OCI-LY3 (cell line): ENCODE measurements at regions not wholly inside any gene's neighbourhood (a gene's known extent, or its start where the extent isn't known, plus 50 kb on each side); places are given as distances from the start of the nearest gene placed in this dataset.

Experiments
- EZH2phosphoT487 ChIP-seq: fragments of 200-600 bp; shearing (Covaris generic); IDR thresholded peaks from 2 replicates; pipeline ENCODE4 v1.6.1; 2018; ENCODE audit warnings: antibody characterized with exemption, mixed run types, low read depth
- TF ChIP-seq, protein P1 (sequence below): fragments of 200-600, 300-600 bp; sonication (generic); IDR thresholded peaks from 2 replicates; pipeline ENCODE4 v1.5.1; 2014; ENCODE audit warnings: antibody characterized with exemption, low read length, low read depth

DNA sequence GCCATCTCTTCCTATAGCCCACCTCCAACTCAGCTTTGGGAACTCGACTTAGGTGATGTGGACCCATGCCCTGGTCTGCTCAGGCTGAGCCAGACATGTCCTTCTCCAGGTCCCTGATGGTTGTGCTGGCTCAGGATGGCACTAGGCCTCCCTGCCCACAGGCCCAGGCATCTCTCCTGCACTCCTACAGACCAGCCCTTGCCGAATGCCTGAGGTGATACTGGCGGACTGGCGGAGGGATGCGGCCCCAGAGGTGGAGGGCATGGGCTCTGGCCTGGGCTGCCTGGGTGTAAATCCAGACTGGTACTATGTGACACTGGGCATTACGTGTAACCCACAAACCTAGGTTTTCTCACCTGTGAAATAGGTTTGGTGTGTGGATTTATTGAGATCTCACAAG is 352.8 kb downstream of the SHANK2 start:
- TF ChIP-seq, protein P1, sequence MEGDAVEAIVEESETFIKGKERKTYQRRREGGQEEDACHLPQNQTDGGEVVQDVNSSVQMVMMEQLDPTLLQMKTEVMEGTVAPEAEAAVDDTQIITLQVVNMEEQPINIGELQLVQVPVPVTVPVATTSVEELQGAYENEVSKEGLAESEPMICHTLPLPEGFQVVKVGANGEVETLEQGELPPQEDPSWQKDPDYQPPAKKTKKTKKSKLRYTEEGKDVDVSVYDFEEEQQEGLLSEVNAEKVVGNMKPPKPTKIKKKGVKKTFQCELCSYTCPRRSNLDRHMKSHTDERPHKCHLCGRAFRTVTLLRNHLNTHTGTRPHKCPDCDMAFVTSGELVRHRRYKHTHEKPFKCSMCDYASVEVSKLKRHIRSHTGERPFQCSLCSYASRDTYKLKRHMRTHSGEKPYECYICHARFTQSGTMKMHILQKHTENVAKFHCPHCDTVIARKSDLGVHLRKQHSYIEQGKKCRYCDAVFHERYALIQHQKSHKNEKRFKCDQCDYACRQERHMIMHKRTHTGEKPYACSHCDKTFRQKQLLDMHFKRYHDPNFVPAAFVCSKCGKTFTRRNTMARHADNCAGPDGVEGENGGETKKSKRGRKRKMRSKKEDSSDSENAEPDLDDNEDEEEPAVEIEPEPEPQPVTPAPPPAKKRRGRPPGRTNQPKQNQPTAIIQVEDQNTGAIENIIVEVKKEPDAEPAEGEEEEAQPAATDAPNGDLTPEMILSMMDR: no peak
- TF ChIP-seq EZH2phosphoT487: no peak
